ENCODE measurements at regions not wholly inside any gene's neighbourhood (a gene's known extent, or its start where the extent isn't known, plus 50 kb on each side); places are given as distances from the start of the nearest gene placed in this dataset.

- TF ChIP-seq CTCF (IDR thresholded peaks at IDR 0.05) (no peak), POLR2A (IDR thresholded peaks at IDR 0.05) (no peak)
Observed at GRCh38 chr13:61812286-61812685, 396.6 kb upstream of the PCDH20 start.
